Ascending aorta (tissue), 2 donors: ENCODE measurements at regions not wholly inside any gene's neighbourhood (a gene's known extent, or its start where the extent isn't known, plus 50 kb on each side); places are given as distances from the start of the nearest gene placed in this dataset.

Experiments used
- DNase-seq, 2 donors: peaks; one replicate each; pipeline ENCODE4 v3.0.0-alpha.2; 2019; ENCODE audit warnings: low spot score in 2 of 2
- H3K27ac ChIP-seq, 2 donors: fragments of 200-600 bp; sonication (generic); one replicate each; pipeline ENCODE4 v1.5.1; 2016 to 2017; ENCODE audit warnings: mild to moderate bottlenecking in 1 of 2
- H3K27me3 ChIP-seq: fragments of 200-600 bp; sonication (generic); one replicate; pipeline ENCODE4 v1.5.1; 2017
- H3K36me3 ChIP-seq, 2 donors: fragments of 200-600 bp; sonication (generic); one replicate each; pipeline ENCODE4 v1.5.1; 2016
- H3K4me1 ChIP-seq, 2 donors: fragments of 200-600 bp; sonication (generic); one replicate each; pipeline ENCODE4 v1.5.1; 2016 to 2017; ENCODE audit warnings: mild to moderate bottlenecking in 1 of 2
- H3K4me3 ChIP-seq, 2 donors: fragments of 200-600 bp; sonication (generic); one replicate each; pipeline ENCODE4 v1.5.1; 2016 to 2017; ENCODE audit warnings: mild to moderate bottlenecking in 1 of 2
- H3K9me3 ChIP-seq, 2 donors: fragments of 200-600 bp; sonication (generic); one replicate each; pipeline ENCODE4 v1.5.1; 2016
- intact Hi-C: fragments of 100-400 bp; cut with DNase I; formaldehyde crosslinking; loops from one replicate; pipeline ENCODE4 v1.15.1; 2023
- TF ChIP-seq, protein P1 (sequence below), 3 experiments: fragments of 200-600 bp in 2 of 3; fragments of 450-650 bp in 1 of 3; sonication (generic) in 2 of 3; IDR thresholded peaks; one replicate each; pipeline ENCODE4 v1.5.1; 2016 to 2019; ENCODE audit warnings: antibody characterized with exemption in 3 of 3, mild to moderate bottlenecking in 1 of 3, moderate library complexity in 1 of 3

DNA sequence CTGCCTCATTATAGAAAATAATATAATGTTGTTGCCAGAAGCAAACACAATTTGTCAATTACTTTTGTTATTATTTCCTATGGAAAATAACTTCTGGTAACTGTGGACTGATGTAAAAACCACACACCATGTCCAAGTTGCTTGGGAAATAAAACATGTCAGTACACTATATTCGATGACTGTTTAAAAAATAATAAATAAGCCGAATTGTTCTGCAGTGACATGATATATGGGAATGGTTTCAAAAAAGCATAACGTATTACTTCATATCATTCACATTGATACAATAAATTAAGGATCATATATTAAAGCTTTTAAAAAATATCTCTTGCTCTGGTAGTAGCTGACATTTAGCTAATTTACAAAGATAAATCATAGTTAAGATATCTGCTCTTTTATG is 2062.1 kb downstream of the PCDH9 start:
- H3K9me3 ChIP-seq: no peaks in the 10 kb centered on the region
- H3K36me3 ChIP-seq: no peaks in the 10 kb centered on the region
- H3K27me3 ChIP-seq: no peaks in the 10 kb centered on the region
- no peak overlapping the region for H3K4me3 ChIP-seq
- TF ChIP-seq, protein P1, sequence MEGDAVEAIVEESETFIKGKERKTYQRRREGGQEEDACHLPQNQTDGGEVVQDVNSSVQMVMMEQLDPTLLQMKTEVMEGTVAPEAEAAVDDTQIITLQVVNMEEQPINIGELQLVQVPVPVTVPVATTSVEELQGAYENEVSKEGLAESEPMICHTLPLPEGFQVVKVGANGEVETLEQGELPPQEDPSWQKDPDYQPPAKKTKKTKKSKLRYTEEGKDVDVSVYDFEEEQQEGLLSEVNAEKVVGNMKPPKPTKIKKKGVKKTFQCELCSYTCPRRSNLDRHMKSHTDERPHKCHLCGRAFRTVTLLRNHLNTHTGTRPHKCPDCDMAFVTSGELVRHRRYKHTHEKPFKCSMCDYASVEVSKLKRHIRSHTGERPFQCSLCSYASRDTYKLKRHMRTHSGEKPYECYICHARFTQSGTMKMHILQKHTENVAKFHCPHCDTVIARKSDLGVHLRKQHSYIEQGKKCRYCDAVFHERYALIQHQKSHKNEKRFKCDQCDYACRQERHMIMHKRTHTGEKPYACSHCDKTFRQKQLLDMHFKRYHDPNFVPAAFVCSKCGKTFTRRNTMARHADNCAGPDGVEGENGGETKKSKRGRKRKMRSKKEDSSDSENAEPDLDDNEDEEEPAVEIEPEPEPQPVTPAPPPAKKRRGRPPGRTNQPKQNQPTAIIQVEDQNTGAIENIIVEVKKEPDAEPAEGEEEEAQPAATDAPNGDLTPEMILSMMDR (IDR thresholded peaks at IDR 0.05): no peak
- intact Hi-C loops: no loop called here
- no peak overlapping the region for H3K27ac ChIP-seq
- no peaks in the 10 kb centered on the region for H3K4me1 ChIP-seq
- no peak for DNase-seq

DNA sequence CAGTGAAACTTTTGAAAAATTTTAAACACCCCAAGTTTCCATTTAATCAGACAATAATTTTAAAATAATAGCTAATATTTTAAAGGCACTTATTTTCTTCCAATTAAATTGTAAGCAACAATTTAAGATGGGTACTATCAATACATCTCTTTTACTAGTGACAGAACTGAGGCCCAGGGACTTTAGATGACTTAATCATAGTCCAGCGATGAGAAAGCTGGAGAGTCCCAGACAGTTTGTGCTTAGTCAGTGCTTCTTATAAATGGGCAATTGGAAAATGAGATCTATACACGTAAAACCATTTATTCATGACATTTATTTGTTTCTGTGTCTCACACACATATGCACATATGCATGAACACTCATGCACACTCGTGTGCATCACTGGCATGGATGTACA is 2063.5 kb downstream of the PCDH9 start:
- H3K9me3 ChIP-seq: no peaks in the 10 kb centered on the region
- no peak for DNase-seq
- no peak overlapping the region for H3K4me3 ChIP-seq
- H3K36me3 ChIP-seq: no peaks in the 10 kb centered on the region
- H3K4me1 ChIP-seq: no peaks in the 10 kb centered on the region
- TF ChIP-seq, protein P1 (IDR thresholded peaks at IDR 0.05): no peak
- intact Hi-C loops: no loop called here
- H3K27ac ChIP-seq: no peak overlapping the region
- no peaks in the 10 kb centered on the region for H3K27me3 ChIP-seq

DNA sequence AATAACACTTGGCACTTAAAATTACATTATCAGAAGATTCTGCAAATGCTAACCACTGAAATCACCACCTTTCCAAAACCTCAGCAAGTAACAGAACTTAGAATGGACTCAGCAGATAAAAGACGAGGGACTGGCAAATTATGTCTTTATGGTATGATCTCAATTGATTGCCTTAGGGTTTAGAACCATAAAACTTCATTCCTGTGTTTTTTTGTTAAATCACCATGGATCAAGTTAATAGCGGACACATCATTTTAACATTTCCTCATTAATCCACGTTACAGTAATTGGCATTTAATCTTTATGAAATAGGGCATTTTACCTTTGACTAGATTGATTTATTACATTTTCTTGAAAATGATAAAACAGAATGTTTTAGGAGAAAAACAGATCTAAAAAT is 2070.3 kb downstream of the PCDH9 start:
- Histone ChIP-seq H3K4me1 (no peaks in the 10 kb centered on the region), H3K36me3 (no peaks in the 10 kb centered on the region), H3K4me3 (no peak overlapping the region), H3K27ac (no peak overlapping the region), H3K27me3 (no peaks in the 10 kb centered on the region), H3K9me3 (no peaks in the 10 kb centered on the region)
- no peak for DNase-seq
- TF ChIP-seq, protein P1 (IDR thresholded peaks at IDR 0.05): no peak
- intact Hi-C loops: no loop called here

DNA sequence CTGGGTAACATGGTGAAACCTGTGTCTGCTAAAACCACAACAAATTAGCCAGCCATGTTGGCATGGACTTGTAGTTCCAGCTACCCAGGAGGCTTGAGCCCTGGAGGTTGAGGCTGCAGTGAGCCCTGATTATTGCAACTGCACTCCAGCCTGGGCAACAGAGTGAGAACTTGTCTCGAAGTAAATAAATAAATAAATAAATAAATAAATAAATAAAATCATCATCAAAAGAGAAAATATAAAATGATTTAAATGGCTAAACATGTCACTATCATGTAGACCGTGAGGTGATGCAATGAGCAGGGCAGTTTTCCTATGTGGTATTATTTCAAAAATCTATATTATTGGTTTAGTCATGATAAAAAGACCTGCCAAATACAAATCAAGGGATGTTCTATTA is 2074.3 kb downstream of the PCDH9 start:
- intact Hi-C loops: no loop called here
- TF ChIP-seq, protein P1 (IDR thresholded peaks at IDR 0.05): no peak
- no peak overlapping the region for H3K27ac ChIP-seq
- no peaks in the 10 kb centered on the region for H3K36me3 ChIP-seq
- no peak overlapping the region for H3K4me3 ChIP-seq
- H3K9me3 ChIP-seq: no peaks in the 10 kb centered on the region
- no peaks in the 10 kb centered on the region for H3K27me3 ChIP-seq
- no peaks in the 10 kb centered on the region for H3K4me1 ChIP-seq
- DNase-seq: no peak

DNA sequence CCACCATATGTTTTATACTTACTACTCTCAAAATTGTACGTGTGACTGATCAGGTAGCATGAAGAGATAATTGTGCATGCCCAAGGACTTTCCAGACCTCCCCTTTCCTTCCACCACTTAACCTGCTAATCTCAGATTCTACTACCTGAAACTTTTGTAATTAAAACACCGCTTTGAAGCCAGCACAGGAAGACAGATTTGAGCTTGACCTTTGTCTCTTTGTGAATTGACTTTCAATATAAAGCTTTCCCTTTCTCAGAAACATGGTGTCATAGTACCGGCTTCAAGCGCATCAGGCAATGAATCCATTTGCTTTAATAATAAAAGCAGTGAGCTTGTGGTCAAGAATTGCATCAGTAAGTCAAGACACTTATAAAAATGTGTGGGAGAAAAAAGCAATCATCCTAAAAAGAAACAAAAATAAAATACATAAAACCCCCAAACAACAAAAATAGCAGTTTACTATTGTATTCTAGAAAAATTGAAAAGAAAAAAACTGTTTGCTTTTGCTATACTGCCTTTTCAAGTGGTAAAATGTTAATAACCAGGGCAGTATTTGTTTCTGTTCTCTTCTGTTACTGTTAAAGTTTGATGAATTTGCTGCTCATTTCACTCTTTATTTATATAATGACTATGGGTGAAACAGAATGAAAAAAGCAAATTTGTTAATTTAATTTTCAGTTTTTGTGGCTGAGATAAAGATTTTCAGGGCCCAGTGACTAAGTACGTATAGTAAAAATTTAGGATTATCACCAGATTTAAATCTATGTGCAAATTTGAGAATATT is 2075.3 kb downstream of the PCDH9 start:
- intact Hi-C loops: no loop called here
- no peaks in the 10 kb centered on the region for H3K27me3 ChIP-seq
- no peak for DNase-seq
- TF ChIP-seq, protein P1 (IDR thresholded peaks at IDR 0.05): no peak
- no peaks in the 10 kb centered on the region for H3K4me1 ChIP-seq
- no peak overlapping the region for H3K4me3 ChIP-seq
- no peaks in the 10 kb centered on the region for H3K9me3 ChIP-seq
- no peak overlapping the region for H3K27ac ChIP-seq
- H3K36me3 ChIP-seq: no peaks in the 10 kb centered on the region
